GM12872 (cell line): ENCODE measurements at regions not wholly inside any gene's neighbourhood (a gene's known extent, or its start where the extent isn't known, plus 50 kb on each side); places are given as distances from the start of the nearest gene placed in this dataset.

Experiments
- CTCF ChIP-seq: IDR thresholded peaks from 3 replicates; pipeline ENCODE4 v1.5.1; 2011; ENCODE audit warnings: low read depth, mild to moderate bottlenecking, low read length, moderate library complexity; ENCODE audit not compliant: insufficient read depth

- TF ChIP-seq CTCF: no peak
Measured at GRCh38 chr14:44035707-44036106, 471.4 kb downstream of the FSCB start.

GRCh38 chr14:44030831-44031383 lies 476.2 kb downstream of the FSCB start:
- no peak for TF ChIP-seq CTCF

- TF ChIP-seq CTCF: no peak
Measured at GRCh38 chr14:44029933-44030332, 477.1 kb downstream of the FSCB start.

GRCh38 chr14:44027397-44027796 lies 479.7 kb downstream of the FSCB start:
- TF ChIP-seq CTCF: no peak

GRCh38 chr14:44010595-44010994 lies 496.5 kb downstream of the FSCB start:
- TF ChIP-seq CTCF: no peak

- TF ChIP-seq CTCF: no peak
Measured at GRCh38 chr14:44010071-44010470, 497.0 kb downstream of the FSCB start.

- no peak for TF ChIP-seq CTCF
Measured at GRCh38 chr14:44009642-44010041, 497.4 kb downstream of the FSCB start.
